ENCODE measurements at regions not wholly inside any gene's neighbourhood (a gene's known extent, or its start where the extent isn't known, plus 50 kb on each side); places are given as distances from the start of the nearest gene placed in this dataset.

DNA sequence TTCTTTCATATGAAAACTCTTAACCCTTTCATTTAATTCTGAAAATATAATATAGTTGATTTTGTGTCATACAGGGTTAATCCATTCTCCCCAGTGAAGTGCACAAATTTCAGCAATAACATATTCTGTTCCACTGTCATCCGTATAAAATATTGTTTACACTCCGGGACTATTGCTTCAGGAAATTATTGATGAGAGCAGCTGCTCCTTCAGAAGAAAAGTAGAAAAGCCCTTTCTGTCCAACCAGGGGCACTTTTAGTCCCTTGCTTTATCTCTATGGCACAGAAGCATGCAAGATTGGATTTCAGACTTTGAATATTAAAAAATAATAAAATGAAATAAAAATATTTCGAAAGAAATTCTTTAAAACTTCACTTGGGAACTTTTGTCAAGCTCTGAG, 535.7 kb upstream of the SLC39A10 start:
- no peaks in the 10 kb centered on the region for H3K9me3 Mint-ChIP-seq (ENCODE audit: insufficient read depth)
- Histone ChIP-seq H3K4me3 (ENCODE audit: control extremely low read depth in 1 of 5, extremely low read depth in 1 of 5, insufficient read depth in 1 of 5, low read depth in 2 of 5, low read length in 4 of 5) (no peak overlapping the region), H3K4me1 (ENCODE audit: control insufficient read depth in 2 of 2, insufficient read depth in 2 of 2, low read length in 2 of 2) (no peaks in the 10 kb centered on the region), H2AFZ (ENCODE audit: insufficient read depth, low read depth, low read length, poor library complexity, severe bottlenecking) (no peak overlapping the region), H3K36me3 (replicated peaks in 1 of 2; ENCODE audit: control extremely low read depth in 1 of 2, control insufficient read depth in 1 of 2, extremely low read depth in 1 of 2, insufficient read depth in 2 of 2, low read length in 1 of 2) (no peaks in the 10 kb centered on the region), H3K79me2 (ENCODE audit: control insufficient read depth, insufficient read depth, low read length) (no peaks in the 10 kb centered on the region), H3K27ac (ENCODE audit: low read length in 2 of 2) (no peak overlapping the region), H3K9me3 (ENCODE audit: control extremely low read depth in 1 of 3, control insufficient read depth in 2 of 3, insufficient read depth in 1 of 3, low read length in 2 of 3) (no peaks in the 10 kb centered on the region), H3K4me2 (replicated peaks; ENCODE audit: low read depth, low read length, poor library complexity, severe bottlenecking) (no peak overlapping the region), H3K27me3 (replicated peaks in 1 of 4; ENCODE audit: control extremely low read depth in 1 of 4, control insufficient read depth in 3 of 4, insufficient read depth in 4 of 4, low read length in 3 of 4) (no peaks in the 10 kb centered on the region), H3K9ac (ENCODE audit: low read length) (no peak overlapping the region), H4K20me1 (ENCODE audit: control insufficient read depth, insufficient read depth, low read length, poor library complexity, severe bottlenecking) (no peaks in the 10 kb centered on the region)
- POLR2A ChIA-PET: no interaction called here
- TF ChIP-seq EZH2 (IDR thresholded peaks at IDR 0.05; ENCODE audit: borderline replicate concordance, insufficient read depth, low read depth, low read length, poor library complexity, severe bottlenecking): no peak
- TF ChIP-seq, protein P1, sequence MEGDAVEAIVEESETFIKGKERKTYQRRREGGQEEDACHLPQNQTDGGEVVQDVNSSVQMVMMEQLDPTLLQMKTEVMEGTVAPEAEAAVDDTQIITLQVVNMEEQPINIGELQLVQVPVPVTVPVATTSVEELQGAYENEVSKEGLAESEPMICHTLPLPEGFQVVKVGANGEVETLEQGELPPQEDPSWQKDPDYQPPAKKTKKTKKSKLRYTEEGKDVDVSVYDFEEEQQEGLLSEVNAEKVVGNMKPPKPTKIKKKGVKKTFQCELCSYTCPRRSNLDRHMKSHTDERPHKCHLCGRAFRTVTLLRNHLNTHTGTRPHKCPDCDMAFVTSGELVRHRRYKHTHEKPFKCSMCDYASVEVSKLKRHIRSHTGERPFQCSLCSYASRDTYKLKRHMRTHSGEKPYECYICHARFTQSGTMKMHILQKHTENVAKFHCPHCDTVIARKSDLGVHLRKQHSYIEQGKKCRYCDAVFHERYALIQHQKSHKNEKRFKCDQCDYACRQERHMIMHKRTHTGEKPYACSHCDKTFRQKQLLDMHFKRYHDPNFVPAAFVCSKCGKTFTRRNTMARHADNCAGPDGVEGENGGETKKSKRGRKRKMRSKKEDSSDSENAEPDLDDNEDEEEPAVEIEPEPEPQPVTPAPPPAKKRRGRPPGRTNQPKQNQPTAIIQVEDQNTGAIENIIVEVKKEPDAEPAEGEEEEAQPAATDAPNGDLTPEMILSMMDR (IDR thresholded peaks at IDR 0.05): no peak
- H3K4me1 Mint-ChIP-seq: no peaks in the 10 kb centered on the region
- ATAC-seq (ENCODE audit: low read depth) (no peak), DNase-seq (no peak)
- H3K4me3 Mint-ChIP-seq: no peak overlapping the region
- H3K27me3 Mint-ChIP-seq: no peaks in the 10 kb centered on the region
- intact Hi-C loops (cut with micrococcal nuclease): no loop called here
- H3K27ac Mint-ChIP-seq: no peak overlapping the region
- WGBS (ENCODE audit: insufficient coverage): 100% methylated on average over 1 of the region's 3 CpGs
- CTCF ChIA-PET: interaction anchor here (0.6 kb wide), 1 partner anchor 18 kb away, joined by 3 read pairs; no protein-coding TSS in a partner anchor

- Mint-ChIP-seq H3K27me3 (no peaks in the 10 kb centered on the region), H3K9me3 (ENCODE audit: insufficient read depth) (peaks cover 2% of the 10 kb centered on the region), H3K4me1 (no peaks in the 10 kb centered on the region), H3K4me3 (no peak overlapping the region), H3K27ac (no peak overlapping the region)
- ATAC-seq (ENCODE audit: low read depth): no peak
- no peak for TF ChIP-seq EZH2 (IDR thresholded peaks at IDR 0.05; ENCODE audit: borderline replicate concordance, insufficient read depth, low read depth, low read length, poor library complexity, severe bottlenecking)
- TF ChIP-seq, protein P1 (IDR thresholded peaks at IDR 0.05): no peak
- Histone ChIP-seq H3K79me2 (ENCODE audit: control insufficient read depth, insufficient read depth, low read length) (no peaks in the 10 kb centered on the region), H3K36me3 (replicated peaks in 1 of 2; ENCODE audit: control extremely low read depth in 1 of 2, control insufficient read depth in 1 of 2, extremely low read depth in 1 of 2, insufficient read depth in 2 of 2, low read length in 1 of 2) (no peaks in the 10 kb centered on the region), H3K27me3 (replicated peaks in 1 of 4; ENCODE audit: control extremely low read depth in 1 of 4, control insufficient read depth in 3 of 4, insufficient read depth in 4 of 4, low read length in 3 of 4) (no peaks in the 10 kb centered on the region), H3K9ac (ENCODE audit: low read length) (no peak overlapping the region), H3K4me1 (ENCODE audit: control insufficient read depth in 2 of 2, insufficient read depth in 2 of 2, low read length in 2 of 2) (no peaks in the 10 kb centered on the region), H3K4me2 (replicated peaks; ENCODE audit: low read depth, low read length, poor library complexity, severe bottlenecking) (no peak overlapping the region), H4K20me1 (ENCODE audit: control insufficient read depth, insufficient read depth, low read length, poor library complexity, severe bottlenecking) (no peaks in the 10 kb centered on the region), H3K9me3 (ENCODE audit: control extremely low read depth in 1 of 3, control insufficient read depth in 2 of 3, insufficient read depth in 1 of 3, low read length in 2 of 3) (peaks cover 0 to 6% (median 0%) of the 10 kb centered on the region in 3 donors), H3K27ac (ENCODE audit: low read length in 2 of 2) (no peak overlapping the region), H2AFZ (ENCODE audit: insufficient read depth, low read depth, low read length, poor library complexity, severe bottlenecking) (no peak overlapping the region), H3K4me3 (ENCODE audit: control extremely low read depth in 1 of 5, extremely low read depth in 1 of 5, insufficient read depth in 1 of 5, low read depth in 2 of 5, low read length in 4 of 5) (no peak overlapping the region)
- intact Hi-C loops (cut with micrococcal nuclease): no loop called here
- POLR2A ChIA-PET: no interaction called here
- DNase-seq: no peak
- CTCF ChIA-PET: no interaction called here
Observed at GRCh38 chr2:195119231-195119630, 537.8 kb upstream of the SLC39A10 start.

Data from B cell (primary cell).